GM21619 (cell line): ENCODE measurements at regions not wholly inside any gene's neighbourhood (a gene's known extent, or its start where the extent isn't known, plus 50 kb on each side); places are given as distances from the start of the nearest gene placed in this dataset.
"Not testable (repeated sequence)": the region's sequence is repeated elsewhere in the genome, so short reads cannot be mapped to it uniquely, and the experiment has no call there.

ENCODE experiments used
- ATAC-seq: cut with Tn5 transposase; IDR thresholded peaks from one replicate; pipeline ENCODE4 v1.9.1; 2021; ENCODE audit not compliant: unreplicated experiment

DNA sequence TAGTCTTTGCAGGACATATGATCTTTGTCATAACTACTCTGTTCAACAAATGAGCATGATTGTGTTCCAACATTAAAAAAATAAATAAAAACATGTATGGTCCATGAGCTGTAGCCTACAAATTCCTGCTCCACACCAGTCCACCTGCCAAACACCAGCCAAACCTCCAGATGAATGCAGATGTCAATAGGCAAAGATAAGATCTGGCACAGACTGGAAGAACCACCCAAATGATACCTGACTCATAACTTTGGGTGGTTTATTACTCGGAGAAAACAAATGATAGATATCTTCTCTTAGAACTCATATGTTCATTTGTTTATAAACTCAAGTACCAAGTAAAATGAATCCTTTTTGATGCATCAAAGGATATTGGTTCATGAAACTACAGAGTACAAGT is 425.1 kb downstream of the GBA3 start:
- ATAC-seq: no peak

DNA sequence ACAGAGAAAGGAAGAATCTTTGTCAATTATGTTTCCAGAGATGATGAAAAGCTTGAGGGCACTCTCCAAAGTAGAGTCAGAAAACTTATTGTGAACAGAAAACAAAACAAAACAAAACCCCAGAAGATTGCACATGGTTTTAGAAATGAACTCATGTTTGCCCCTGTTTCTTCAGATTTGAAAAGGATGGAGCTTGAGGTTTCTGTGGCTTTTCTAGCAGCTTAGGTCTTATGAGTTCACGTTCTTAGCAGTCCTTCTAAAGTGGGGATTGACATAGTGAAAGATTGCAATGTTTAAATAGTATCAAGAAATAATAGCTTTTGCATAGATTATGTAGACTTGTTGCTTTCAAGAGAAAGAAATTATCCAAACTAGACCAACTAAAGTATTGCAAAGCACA is 421.8 kb downstream of the GBA3 start:
- ATAC-seq: no peak

DNA sequence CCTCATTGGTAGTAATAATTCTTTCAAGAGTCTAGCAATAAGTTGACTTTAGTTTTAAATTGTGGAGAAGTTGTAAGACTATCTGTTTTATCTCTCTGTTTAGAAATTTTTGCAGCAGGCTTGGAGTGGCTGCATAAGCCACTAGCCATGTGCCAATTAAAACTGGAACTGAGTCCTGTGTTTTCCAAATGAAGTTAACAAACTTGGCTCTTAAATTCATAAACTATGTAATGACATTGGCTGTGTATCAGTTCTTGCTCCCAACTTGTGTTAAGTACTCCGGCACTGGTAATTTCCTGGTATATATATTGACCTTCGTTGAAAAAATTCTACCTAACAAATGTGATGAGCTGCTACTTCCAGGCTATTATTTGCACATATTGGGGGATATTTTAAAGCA is 420.4 kb downstream of the GBA3 start:
- no peak for ATAC-seq

DNA sequence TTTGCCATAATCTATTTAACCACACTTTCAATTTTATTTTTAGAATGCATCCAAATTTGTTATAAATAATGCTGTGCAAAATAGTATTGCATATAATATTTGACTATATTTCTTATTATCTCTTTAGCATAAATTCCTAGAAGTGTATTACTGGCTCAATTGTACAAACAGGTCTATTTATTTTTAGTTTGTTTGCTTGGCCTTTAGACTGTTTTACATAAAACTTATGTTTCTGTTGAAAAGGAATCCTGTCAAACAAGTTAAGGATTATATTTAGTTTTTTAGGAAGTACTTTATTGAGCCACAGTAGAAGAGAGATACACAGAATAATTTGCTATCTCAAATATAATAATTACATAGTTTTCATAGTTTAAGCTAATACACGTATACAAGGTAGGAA is 413.8 kb downstream of the GBA3 start:
- no peak for ATAC-seq

DNA sequence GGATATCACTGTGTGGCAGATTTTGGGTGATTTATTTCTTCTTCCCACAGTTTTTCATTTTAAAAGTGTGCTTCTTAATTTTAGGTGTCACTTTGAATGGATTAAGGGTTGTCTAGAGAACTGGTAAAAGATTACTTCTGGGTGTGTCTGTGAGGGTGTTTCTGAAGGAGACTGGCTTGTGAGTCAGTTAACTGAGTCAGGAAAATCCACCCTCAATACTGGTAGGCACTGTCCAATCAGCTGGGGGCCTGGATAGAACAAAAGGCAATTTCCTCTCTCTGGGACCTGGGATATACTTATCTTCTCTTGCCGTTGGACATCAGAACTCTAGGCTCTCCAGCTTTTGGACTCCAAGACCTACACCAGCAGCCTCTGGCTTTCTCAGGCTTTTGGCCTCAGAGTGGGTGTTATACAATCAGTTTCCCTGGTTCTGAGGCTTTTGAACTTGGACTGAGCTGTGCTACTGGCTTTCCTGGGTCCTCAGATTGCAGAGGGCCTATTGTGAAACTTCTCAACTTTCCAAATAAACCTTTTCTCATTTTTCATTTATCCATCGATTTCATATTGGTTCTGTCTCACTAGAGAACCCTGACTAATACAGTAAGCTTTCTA is 413.1 kb downstream of the GBA3 start:
- no peak for ATAC-seq

DNA sequence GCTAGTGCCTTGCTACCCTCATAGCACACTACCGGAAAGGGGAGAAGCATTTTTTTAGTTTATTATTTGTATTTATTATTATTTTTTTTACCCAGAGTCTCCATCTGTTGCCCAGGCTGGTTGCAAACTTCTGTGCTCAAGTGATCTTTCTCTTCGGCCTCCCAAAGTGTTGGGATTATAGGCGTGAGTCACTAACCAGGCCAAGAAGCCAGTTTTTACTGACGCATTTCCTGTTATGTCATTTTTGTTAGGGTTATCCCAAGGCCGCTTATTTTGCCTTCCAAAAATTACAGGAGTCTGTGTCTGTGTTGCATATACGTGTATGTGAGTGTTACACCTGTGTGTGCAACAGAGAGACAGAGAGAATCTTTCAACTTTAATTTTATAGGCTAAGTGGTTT is 404.5 kb downstream of the GBA3 start:
- no peak for ATAC-seq

DNA sequence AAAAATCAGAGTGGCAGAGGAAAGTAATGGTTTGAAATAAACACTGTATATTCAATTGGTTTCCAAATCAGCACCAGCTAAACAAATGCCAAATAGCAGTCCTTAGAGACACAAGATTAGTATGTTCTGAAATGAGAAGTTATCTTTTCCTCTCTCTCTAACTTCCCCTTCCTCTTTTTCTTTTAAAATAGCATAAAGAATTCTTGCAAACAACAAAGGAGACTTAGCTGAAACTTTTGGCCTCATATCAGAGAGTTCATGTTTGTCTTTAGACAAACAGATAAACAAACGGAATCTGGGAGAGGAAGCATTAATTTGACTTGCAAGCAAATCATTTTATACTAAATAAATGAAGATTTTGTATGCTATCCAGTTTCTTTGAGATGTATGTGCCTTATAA is 399.0 kb downstream of the GBA3 start:
- no peak for ATAC-seq

DNA sequence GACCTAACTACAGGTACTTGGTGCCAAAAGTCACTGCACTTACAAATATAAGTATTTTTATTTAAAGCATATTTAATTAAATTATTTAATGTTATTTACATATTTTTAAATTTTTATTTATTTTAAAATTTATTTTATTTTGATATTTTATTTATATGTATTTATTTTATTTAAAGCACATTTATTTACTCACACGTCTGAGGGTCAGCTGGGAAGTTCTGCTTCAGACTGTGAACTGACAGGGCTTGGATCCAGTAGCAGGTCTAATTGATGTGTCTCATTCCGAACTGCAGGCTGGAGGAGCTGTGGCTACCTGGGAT is 392.5 kb downstream of the GBA3 start:
- ATAC-seq: no peak

DNA sequence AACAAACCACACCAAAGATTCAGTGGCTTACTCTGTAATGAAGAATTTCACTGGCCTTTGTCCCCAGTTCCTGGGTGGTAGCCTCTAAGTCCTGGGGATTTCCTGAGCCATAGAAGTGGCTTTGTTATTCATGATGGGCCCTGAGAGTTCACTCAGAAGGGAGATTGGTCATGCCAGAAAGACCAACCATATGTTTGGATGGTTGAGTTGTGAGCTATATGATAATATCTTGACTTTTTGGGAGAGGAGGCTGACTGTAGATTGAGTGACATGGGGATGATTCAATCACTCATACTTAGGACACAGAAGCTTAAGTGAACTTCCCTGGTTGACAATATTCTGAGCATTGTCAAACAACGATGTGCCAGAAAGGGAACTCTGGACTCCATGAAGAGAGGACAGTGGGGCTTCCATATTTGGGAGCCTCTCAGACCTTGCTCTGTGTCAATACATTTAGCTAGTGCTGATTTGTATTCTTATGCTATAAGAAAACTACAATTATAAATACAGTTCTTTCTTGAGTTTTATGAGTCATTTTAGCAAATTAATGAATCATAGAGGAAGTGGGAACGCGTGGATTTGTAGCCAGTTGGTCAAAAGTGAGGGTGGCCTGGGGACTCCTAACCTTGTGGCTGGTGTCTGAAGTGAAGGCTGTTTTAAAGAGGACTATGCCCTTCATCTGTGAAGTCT is 392.0 kb downstream of the GBA3 start:
- no peak for ATAC-seq

DNA sequence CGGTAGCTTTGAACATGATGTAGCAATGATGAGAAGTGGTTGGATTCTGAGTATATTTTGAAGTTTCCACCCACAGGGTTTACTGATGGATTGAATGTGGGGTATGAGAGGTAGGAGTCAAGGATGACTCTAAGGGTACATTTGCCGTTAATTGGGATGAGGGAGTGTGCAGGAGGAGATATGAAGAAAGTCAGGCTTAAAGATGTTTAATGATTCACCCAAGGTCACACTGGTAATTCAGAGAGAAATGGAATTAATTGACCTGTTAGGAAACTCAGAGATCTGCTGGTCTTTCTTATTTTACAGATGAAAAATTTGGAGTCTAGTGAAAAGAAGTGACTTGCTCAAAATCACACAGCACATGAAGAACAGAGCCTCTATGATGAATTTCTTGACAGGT is 390.7 kb downstream of the GBA3 start:
- ATAC-seq: no peak

DNA sequence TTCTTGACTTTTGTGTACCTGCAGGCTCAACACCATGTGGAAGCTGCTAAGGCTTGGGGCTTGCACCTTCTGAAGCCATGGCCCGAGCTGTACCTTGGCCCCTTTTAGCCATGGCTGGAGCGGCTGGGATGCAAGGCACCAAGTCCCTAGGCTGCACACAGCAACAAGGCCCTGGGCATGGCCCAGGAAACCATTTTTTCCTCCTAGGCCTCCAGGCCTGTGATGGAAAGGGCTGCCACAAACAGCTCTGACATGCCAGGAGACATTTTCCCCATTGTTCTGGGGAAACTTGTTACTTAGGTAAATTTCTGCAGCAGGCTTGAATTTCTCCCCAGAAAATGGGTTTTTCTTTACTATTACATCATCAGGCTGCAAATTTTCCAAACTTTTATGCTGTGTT is 387.4 kb downstream of the GBA3 start:
- not testable (repeated sequence) for ATAC-seq

DNA sequence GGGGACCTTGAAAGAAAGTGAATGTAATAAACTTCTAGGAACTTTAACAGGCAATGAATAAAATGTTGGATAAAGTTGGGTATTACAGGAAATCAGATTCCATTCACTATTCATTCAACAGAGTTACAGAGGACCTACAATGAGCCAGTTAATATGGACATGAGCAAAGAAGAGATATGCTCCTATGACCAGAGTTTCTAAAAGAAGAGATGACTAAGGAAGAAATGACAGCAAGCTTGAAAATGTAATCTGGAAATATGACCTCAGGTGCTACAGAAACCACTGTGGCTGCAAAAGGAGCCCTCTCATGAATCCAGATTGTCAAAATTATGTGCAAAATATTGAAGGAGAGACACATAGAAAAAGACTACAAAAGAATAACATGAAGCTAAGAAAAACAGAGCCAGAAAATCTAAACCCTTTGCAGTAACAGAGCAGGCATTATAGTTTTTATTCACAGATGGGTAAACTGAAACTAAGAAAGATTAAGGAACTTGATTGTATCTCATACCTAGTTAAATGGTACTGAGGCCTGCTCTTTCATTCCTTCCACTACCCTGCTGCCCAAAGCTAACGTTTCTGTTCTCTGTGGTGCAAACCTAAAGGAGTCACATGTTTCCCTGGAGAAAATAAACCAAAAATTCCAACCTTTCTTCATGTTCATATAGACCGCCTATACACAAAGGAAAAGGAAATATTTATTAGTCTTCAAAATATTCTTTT is 378.3 kb downstream of the GBA3 start:
- no peak for ATAC-seq

DNA sequence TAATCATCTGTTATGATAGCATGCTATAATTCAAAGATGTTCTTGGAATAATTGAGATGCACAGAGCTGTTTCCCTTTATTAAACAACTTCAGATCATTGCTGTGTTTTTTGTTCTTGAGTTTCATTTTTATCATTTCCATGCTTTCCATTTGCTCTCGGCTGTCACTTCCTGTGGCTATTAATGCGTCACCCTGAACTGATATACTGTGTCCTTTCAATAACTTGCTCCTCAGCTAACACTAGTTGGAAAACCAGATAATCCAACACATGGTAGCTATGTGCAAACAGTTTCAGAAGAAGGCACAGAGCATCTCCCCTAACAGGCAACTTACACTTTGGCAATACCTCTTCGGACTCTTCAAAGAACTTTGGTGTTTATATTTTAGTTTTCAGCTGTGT is 376.0 kb downstream of the GBA3 start:
- ATAC-seq: no peak

DNA sequence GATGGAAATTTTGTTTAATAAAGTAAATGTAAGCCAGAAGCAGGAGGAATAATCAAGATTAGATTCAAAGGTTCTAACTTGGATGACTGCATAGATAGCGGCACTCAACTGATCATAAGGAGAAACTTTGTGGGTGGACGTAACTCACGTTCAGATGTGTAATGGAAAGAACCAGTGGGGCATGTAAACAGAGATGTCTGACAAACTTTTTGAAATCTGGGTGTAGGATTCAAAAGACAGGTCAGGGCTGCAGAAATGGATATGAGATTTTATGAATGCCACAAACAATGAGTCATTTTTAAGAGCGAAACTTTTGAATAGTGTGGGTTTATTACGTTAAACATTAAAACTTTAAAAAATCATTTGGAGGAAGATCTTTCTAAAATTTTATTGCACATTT is 375.6 kb downstream of the GBA3 start:
- no peak for ATAC-seq

DNA sequence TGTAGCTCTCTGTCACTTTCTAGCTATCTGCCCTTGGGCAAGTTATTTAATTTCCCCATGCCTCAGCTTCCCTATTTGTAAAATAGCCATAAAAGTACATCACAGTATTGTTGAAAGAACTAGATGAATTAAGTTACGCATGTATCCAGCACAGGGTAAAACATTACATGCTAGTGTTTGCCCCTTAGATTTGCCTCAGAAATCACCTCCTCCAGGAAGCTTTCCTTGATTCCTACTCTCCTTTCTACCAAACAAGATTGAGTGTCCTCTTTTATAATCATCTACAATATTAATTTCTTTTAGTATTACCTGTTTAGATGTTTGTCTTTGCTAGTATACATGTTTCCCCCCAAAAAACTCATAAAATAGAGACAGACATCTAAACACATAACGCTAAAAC is 369.5 kb downstream of the GBA3 start:
- no peak for ATAC-seq

DNA sequence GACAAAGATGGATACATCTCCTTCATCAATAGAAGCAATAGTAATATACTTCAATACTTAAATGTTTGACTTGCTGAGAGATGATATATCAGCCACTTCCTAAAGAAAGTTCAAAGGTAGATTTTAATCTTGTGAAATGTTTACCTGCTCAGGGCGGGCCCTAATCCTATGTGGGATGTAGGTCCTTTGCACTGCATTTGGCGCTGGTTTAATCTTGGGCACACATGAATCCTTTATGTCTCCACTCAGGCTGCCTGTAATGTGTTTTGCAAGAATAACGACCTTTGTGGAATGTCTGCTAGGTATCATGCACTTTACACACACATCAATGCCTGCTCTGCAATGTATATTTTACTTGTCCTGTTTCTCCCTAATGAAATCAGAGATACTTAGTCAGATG is 368.7 kb downstream of the GBA3 start:
- no peak for ATAC-seq

DNA sequence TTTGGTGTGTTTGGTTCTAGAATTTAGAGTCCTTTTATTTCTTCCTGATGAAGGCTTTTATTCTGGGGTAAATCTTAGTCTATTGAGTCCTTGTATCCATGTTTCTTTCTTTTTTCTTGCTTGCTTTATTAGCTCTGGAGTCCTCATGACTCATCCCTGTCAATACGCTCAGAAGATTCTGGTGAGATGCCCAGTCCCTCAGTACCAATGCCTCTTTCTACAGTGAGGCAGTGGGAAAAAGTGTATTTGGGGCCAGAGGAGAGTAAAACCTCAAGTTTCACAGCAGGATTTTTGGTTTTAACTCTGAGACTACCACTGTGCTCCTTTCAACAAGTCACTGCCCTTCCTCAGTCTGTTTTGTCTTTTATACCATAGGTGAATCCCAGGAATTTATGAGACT is 368.0 kb downstream of the GBA3 start:
- ATAC-seq: no peak

DNA sequence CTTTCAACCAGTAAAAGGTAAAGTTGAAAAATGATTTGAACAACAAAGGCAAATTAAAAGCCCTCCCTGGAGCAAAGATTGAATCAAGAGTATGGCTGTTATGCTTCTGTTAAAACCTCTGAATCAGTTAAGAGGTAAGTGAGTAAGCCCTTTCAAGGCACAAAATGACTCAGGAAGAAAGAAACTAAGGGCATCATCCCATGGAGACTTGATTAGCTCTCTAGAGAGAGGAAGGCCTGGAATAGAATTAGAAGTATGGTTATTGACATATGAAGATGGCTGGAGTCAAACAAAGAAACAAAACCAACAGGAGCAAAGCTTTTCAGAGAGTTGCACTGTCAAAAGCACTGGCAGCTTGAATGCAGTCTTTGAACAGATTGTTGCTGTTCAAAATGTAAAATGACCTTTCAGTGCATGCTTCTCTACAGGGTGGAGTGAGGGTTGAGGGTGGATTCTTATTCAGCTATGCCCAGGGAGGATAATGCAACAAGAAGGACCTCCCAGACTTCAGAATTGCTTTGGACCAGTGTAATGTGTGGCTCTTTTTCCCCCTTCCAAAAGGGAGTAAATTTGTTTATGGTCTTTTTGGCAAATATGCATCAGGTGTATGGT is 365.5 kb downstream of the GBA3 start:
- ATAC-seq: no peak

DNA sequence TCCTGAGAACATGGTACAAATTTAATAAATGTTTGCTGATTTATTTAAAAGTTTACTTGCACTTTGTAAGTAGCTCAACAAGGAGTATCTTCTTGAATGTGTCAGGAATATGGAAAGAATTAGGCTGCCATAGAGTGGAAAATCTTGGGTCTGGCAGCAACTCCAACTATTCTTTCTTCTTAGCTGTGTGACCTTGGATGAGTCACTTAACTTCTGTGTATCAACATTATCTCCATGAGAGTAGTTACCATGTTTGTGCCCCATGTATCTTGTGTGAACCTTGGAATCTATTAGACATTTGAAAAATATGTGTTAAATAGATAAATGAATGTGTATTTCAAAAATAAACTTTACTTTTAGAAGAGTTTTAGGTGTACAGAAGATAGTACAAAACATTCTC is 348.8 kb downstream of the GBA3 start:
- ATAC-seq: no peak

DNA sequence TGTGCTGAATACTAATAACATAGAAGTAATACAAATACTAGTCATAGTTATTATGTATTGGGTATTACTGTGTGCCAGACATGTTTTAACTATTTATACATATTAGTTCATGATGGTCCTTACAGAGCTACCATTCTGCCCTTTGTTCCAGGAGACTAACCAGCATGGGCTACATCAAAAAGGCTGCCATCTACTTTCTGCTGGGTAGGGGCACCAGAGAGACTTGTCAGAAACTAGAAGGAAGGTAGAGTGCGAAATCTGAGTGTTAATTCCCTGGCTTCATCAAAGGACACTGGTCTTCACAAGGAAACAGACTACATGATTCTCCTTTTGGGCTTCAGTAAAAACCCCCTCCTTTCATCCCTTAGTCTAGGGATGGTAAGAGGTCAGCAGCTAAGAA is 347.8 kb downstream of the GBA3 start:
- no peak for ATAC-seq

DNA sequence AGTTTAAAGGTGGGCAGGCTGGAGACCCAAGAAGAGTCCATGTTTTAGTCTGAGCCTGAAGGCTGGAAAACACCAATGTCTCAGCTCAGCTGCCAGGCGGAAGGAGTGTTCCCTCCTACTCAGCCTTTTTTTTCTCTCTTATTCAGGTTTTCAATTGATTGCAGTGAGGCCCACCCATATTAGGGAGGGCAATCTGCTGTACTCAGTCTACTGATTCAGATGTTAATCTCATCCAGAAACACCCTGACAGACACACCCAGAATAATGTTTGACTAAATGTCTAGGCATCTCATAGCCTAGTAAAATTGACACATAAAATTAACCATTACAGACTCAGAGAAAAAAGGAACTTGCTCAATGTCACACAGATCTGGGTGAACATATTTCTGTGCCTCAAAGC is 347.1 kb downstream of the GBA3 start:
- ATAC-seq: no peak
